HPDE6-E6E7 (cell line): ENCODE measurements at regions not wholly inside any gene's neighbourhood (a gene's known extent, or its start where the extent isn't known, plus 50 kb on each side); places are given as distances from the start of the nearest gene placed in this dataset.

ENCODE experiments used
- DNase-seq: peaks from one replicate; pipeline ENCODE4 v3.0.0; 2011; ENCODE audit warnings: missing footprints; ENCODE audit errors: extremely low spot score

DNA sequence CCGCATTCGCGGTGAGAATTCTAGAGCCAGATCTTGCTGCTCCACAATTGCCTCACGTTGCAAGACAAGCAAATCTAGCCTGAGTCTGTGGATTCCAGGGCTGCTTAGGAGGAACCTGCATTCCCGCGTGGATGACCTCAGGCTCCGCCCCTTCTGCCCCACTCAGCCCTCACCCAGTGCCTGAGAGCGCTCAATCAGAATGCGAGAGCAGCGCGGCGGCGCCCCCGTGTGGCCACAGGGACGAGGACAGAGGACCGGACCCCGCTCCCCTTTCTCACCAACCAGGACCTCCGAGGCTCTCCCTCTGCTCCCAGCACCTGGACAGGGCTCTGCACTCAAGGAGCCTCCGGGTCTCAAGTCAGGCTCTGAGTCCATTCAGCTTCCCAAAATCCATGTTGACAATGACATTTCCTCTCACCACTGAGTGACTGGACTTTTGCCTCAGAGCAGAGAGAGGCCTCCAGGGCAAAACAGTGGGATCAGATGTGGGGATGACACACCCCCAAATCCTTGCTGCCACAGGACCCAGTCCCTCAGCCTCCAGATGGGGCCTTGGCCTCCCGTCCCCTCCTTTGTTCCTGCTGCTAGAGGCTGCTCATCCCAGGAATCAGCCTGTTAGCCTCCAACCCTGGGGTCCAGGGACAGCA, 52.0 kb downstream of the RPP21 start:
- DNase-seq: peak; percentile 64

DNA sequence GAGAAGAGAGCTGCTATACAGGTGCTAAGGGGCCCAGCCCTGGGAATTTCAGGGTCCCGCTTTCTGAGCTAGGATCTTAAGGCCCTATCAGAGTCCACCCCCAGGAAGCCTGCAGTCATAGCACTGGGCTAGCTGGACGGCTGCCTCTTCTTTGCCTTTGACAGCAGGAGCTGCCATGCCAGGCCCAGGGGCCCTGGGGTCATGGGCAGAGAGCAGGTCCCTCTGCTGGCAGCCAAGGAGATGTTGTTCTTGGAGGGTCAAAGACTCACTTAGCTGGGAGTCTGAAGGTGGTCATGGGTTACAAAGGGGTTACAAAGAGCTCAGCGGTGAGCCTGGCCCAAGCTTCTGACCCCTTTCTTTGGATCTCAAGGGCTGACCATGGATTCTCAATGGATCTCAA, 52.7 kb downstream of the RPP21 start:
- DNase-seq: no peak

- no peak for DNase-seq
Measured at GRCh38 chr6:30399390-30400058, 54.6 kb downstream of the RPP21 start.

GRCh38 chr6:30405934-30406333, 61.0 kb downstream of the RPP21 start:
- DNase-seq: no peak

- DNase-seq: no peak
Measured at GRCh38 chr6:30409184-30409583, 64.2 kb downstream of the RPP21 start.

DNA sequence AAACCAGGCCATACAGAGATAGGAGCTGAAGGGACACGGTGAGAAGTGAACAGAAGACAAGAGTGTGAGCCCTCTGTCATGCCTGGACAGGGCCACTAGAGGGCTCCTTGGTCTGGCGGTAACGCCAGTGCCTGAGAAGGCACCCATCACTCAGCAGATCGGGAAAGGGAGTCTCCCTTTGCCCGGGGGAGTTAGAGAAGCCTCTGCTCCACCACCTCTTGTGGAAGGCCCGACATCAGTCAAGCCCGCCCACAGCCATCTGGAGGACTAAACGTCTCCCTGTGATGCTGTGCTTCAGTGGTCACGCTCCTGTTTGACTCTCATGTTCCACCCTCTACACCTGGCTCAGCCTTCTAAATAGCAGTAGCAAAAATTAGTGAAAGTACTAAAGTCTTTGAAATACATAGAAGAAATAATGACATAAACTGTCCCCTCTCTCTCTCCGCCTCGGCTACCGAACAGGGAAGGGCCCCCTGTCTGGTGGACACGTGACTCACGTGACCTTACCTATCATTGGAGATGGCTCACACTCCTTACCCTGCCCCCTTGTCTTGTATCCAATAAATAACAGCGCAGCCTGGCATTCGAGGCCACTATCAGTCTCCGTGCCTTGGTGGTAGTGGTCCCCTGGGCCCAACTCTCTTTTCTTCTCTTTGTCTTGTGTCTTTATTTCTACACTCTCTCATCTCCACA, 66.7 kb downstream of the RPP21 start:
- DNase-seq: no peak

- no peak for DNase-seq
Measured at GRCh38 chr6:30418448-30418847, 70.9 kb upstream of the HLA-E start.

GRCh38 chr6:30424549-30424948, 64.8 kb upstream of the HLA-E start:
- DNase-seq: no peak
